CD4-positive, alpha-beta T cell treated with Interleukin-15 for 4 hours (primary cell): ENCODE measurements at regions not wholly inside any gene's neighbourhood (a gene's known extent, or its start where the extent isn't known, plus 50 kb on each side); places are given as distances from the start of the nearest gene placed in this dataset.
"Not testable (repeated sequence)": the region's sequence is repeated elsewhere in the genome, so short reads cannot be mapped to it uniquely, and the experiment has no call there.

ENCODE experiments used
- DNase-seq: peaks from one replicate; pipeline ENCODE4 v3.0.0-alpha.2; 2020; ENCODE audit warnings: low spot score

- no peak for DNase-seq
Measured at GRCh38 chr18:22043837-22044236, 125.6 kb upstream of the GATA6 start.

- DNase-seq: no peak
Measured at GRCh38 chr18:22044474-22045220, 124.7 kb upstream of the GATA6 start.

GRCh38 chr18:22045221-22045918 lies 124.0 kb upstream of the GATA6 start:
- no peak for DNase-seq

- DNase-seq: no peak
Measured at GRCh38 chr18:22046473-22046872, 122.9 kb upstream of the GATA6 start.

- no peak for DNase-seq
Measured at GRCh38 chr18:22047485-22047884, 121.9 kb upstream of the GATA6 start.

- no peak for DNase-seq
Measured at GRCh38 chr18:22048221-22048620, 121.2 kb upstream of the GATA6 start.

- no peak for DNase-seq
Measured at GRCh38 chr18:22048932-22049615, 120.3 kb upstream of the GATA6 start.

GRCh38 chr18:22052405-22053105 lies 116.8 kb upstream of the GATA6 start:
- no peak for DNase-seq

- no peak for DNase-seq
Measured at GRCh38 chr18:22055466-22056238, 113.7 kb upstream of the GATA6 start.

GRCh38 chr18:22056950-22057349 lies 112.4 kb upstream of the GATA6 start:
- no peak for DNase-seq

- no peak for DNase-seq
Measured at GRCh38 chr18:22057908-22058527, 111.4 kb upstream of the GATA6 start.

GRCh38 chr18:22060361-22060760 lies 109.0 kb upstream of the GATA6 start:
- no peak for DNase-seq

GRCh38 chr18:22063102-22063501 lies 106.3 kb upstream of the GATA6 start:
- DNase-seq: no peak

- no peak for DNase-seq
Measured at GRCh38 chr18:22063672-22064071, 105.7 kb upstream of the GATA6 start.

GRCh38 chr18:22064581-22064980 lies 104.8 kb upstream of the GATA6 start:
- DNase-seq: no peak

- DNase-seq: no peak
Measured at GRCh38 chr18:22065311-22065710, 104.1 kb upstream of the GATA6 start.

GRCh38 chr18:22066083-22066485 lies 103.3 kb upstream of the GATA6 start:
- DNase-seq: no peak

- DNase-seq: no peak
Measured at GRCh38 chr18:22067109-22067508, 102.3 kb upstream of the GATA6 start.

GRCh38 chr18:22067682-22068081 lies 101.7 kb upstream of the GATA6 start:
- no peak for DNase-seq

GRCh38 chr18:22068784-22069183 lies 100.6 kb upstream of the GATA6 start:
- not testable (repeated sequence) for DNase-seq

GRCh38 chr18:22069916-22070315 lies 99.5 kb upstream of the GATA6 start:
- no peak for DNase-seq
